HCT116 (cell line): ENCODE measurements at regions not wholly inside any gene's neighbourhood (a gene's known extent, or its start where the extent isn't known, plus 50 kb on each side); places are given as distances from the start of the nearest gene placed in this dataset.
A peak's percentile ranks its signal among the peaks of the same experiment; 100 is the strongest.
"Not testable (repeated sequence)": the region's sequence is repeated elsewhere in the genome, so short reads cannot be mapped to it uniquely, and the experiment has no call there.

Experiments
- ATAC-seq: fragments of 200-7000 bp; cut with Tn5 transposase; 2 replicates; pipeline ENCODE4 v1.9.1; 2020; ENCODE audit warnings: mild to moderate bottlenecking, moderate library complexity
- BruUV-seq: library from RNA; stranded (reverse); fragments of 400-500 nt; replicated peaks from 2 replicates; lab custom pipeline; 2021; lab: Mats Ljungman, UMichigan
- CTCF ChIA-PET: fragments of 300-600 bp; sonication (Branson Sonifier 250); formaldehyde crosslinking; loops from one replicate; lab custom pipeline; 2021; ENCODE audit warnings: antibody characterized with exemption; lab: Charles Lee
- POLR2A ChIA-PET: fragments of 300-600, 350-600 bp; sonication (Branson Sonifier 250); formaldehyde crosslinking; loops from one replicate; lab custom pipeline; 2021; ENCODE audit warnings: antibody characterized with exemption; lab: Charles Lee
- RAD21 ChIA-PET, 2 experiments: fragments of 300-600 bp; sonication (Branson Sonifier 250); formaldehyde crosslinking; loops; one replicate each; lab custom pipeline; 2023; ENCODE audit warnings: low total read pairs in 2 of 2; ENCODE audit not compliant: uncharacterized antibody in 2 of 2, unreplicated experiment in 2 of 2, low non-redundant PET in 1 of 2; lab: Charles Lee
- DNase-seq: peaks from one replicate; pipeline ENCODE4 v3.0.0-alpha.2; 2010; ENCODE audit warnings: low read depth, low spot score
- H2AFZ ChIP-seq: fragments of 200-600 bp; shearing (Covaris generic), sonication (generic); 2 replicates; pipeline ENCODE4 v1.6.1; 2017; ENCODE audit warnings: low read depth, mixed run types, mixed read lengths, antibody characterized with exemption, low read length; ENCODE audit not compliant: poor library complexity, severe bottlenecking
- H3K27ac ChIP-seq: 2 replicates; pipeline ENCODE4 v1.5.1; 2012; ENCODE audit warnings: low read depth, low read length
- H3K27me3 ChIP-seq: fragments of 200-600 bp; sonication (generic); 2 replicates; pipeline ENCODE4 v1.6.1; 2016; ENCODE audit warnings: mixed run types, low read length, mixed read lengths; ENCODE audit not compliant: insufficient read depth
- H3K36me3 ChIP-seq, 2 experiments: fragments of 200-500 bp in 1 of 2; fragments of 200-600 bp in 1 of 2; sonication (Bioruptor generic) in 1 of 2; sonication (generic) in 1 of 2; 2 replicates each; pipeline versions ENCODE4 v1.5.1 to v1.6.1; 2014 to 2016; ENCODE audit warnings: low read length in 2 of 2, inconsistent platforms in 1 of 2, mixed read lengths in 1 of 2, mixed run types in 1 of 2; ENCODE audit not compliant: insufficient read depth in 2 of 2, control insufficient read depth in 1 of 2
- H3K4me1 ChIP-seq, 2 experiments: fragments of 200-600 bp in 1 of 2; sonication (generic) in 1 of 2; 2 replicates each; pipeline versions ENCODE4 v1.5.1 to v1.6.1; 2012 to 2017; ENCODE audit warnings: low read length in 2 of 2, inconsistent platforms in 1 of 2, mild to moderate bottlenecking in 1 of 2, mixed read lengths in 1 of 2, mixed run types in 1 of 2, moderate library complexity in 1 of 2; ENCODE audit not compliant: insufficient read depth in 2 of 2, control insufficient read depth in 1 of 2
- H3K4me2 ChIP-seq: fragments of 200-600 bp; sonication (generic); 2 replicates; pipeline ENCODE4 v1.6.1; 2017; ENCODE audit warnings: mixed run types, low read length, mixed read lengths
- H3K4me3 ChIP-seq, 2 experiments: fragments of 200-600 bp in 1 of 2; sonication (generic) in 1 of 2; replicated peaks in 1 of 2; 2 replicates each; pipeline ENCODE4 v1.5.1; 2011 to 2016; ENCODE audit warnings: low read length in 2 of 2, control low read depth in 1 of 2, low read depth in 1 of 2, mild to moderate bottlenecking in 1 of 2, mixed read lengths in 1 of 2, mixed run types in 1 of 2
- H3K79me2 ChIP-seq: fragments of 200-600 bp; sonication (generic); 2 replicates; pipeline ENCODE4 v1.6.1; 2017; ENCODE audit warnings: mild to moderate bottlenecking, mixed run types, low read length, moderate library complexity, mixed read lengths; ENCODE audit not compliant: insufficient read depth
- H3K9ac ChIP-seq: fragments of 200-600 bp; sonication (generic); 2 replicates; pipeline ENCODE4 v1.6.1; 2016; ENCODE audit warnings: low read length, mixed read lengths
- H3K9me2 ChIP-seq: fragments of 200-600 bp; sonication (generic), shearing (Covaris generic); 2 replicates; pipeline ENCODE4 v1.6.1; 2017; ENCODE audit warnings: mixed run types, mild to moderate bottlenecking, moderate library complexity; ENCODE audit not compliant: insufficient read depth
- H3K9me3 ChIP-seq, 2 experiments: fragments of 200-500 bp in 1 of 2; fragments of 200-600 bp in 1 of 2; sonication (Bioruptor generic) in 1 of 2; sonication (generic) in 1 of 2; 2 replicates each; pipeline ENCODE4 v1.6.1; 2014 to 2017; ENCODE audit warnings: low read length in 2 of 2, mixed read lengths in 2 of 2, inconsistent platforms in 1 of 2, low read depth in 1 of 2, mild to moderate bottlenecking in 1 of 2, mixed run types in 1 of 2, moderate library complexity in 1 of 2; ENCODE audit not compliant: control insufficient read depth in 1 of 2, insufficient read depth in 1 of 2
- H4K20me1 ChIP-seq: fragments of 200-600 bp; sonication (generic), shearing (Covaris generic); 2 replicates; pipeline ENCODE4 v1.6.1; 2017; ENCODE audit warnings: mixed run types, mild to moderate bottlenecking, moderate library complexity; ENCODE audit not compliant: insufficient read depth
- RAD21 ChIP-seq: IDR thresholded peaks from 2 replicates; pipeline ENCODE4 v1.6.1; 2012; ENCODE audit warnings: low read depth, mild to moderate bottlenecking
- SRF ChIP-seq: IDR thresholded peaks from 2 replicates; pipeline ENCODE4 v1.6.1; 2012; ENCODE audit warnings: low read depth
- TCF7L2 ChIP-seq: IDR thresholded peaks from 2 replicates; pipeline ENCODE4 v1.7.0; 2011; ENCODE audit warnings: borderline replicate concordance, inconsistent platforms; ENCODE audit not compliant: insufficient read depth, insufficient read length; ENCODE audit errors: extremely low read depth
- intact Hi-C: fragments of 100-400 bp; cut with micrococcal nuclease; formaldehyde crosslinking; loops from 2 replicates; pipeline ENCODE4 v1.10.0; 2022
- TF ChIP-seq, protein P1 (sequence below): IDR thresholded peaks from 2 replicates; pipeline ENCODE4 v1.6.1; 2012

DNA sequence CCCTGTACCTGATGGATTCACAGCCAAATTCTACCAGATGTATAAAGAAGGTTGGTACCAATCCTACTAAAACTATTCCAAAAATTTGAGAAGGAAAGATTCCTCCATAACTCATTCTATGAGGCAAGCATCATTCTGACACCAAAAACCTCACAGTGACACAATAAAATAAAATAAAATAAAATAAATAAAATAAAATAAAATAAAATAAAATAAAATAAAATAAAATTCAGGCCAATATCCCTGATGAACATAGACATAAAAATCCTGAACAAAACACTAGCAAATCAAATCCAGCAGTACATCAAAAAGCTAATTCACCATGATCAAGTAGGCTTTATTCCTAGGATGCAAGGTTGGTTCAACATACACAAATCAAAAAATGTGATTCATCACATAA lies 108.1 kb downstream of the PROX1 start:
- H2AFZ ChIP-seq, H3K9ac ChIP-seq, BruUV-seq, H3K27me3 ChIP-seq, H3K9me3 ChIP-seq, H3K27ac ChIP-seq, DNase-seq, POLR2A ChIA-PET, H3K36me3 ChIP-seq, H4K20me1 ChIP-seq, H3K4me2 ChIP-seq, RAD21 ChIA-PET, ATAC-seq, H3K4me1 ChIP-seq, H3K79me2 ChIP-seq, H3K4me3 ChIP-seq, CTCF ChIA-PET, intact Hi-C loops, H3K9me2 ChIP-seq: not testable (repeated sequence)

DNA sequence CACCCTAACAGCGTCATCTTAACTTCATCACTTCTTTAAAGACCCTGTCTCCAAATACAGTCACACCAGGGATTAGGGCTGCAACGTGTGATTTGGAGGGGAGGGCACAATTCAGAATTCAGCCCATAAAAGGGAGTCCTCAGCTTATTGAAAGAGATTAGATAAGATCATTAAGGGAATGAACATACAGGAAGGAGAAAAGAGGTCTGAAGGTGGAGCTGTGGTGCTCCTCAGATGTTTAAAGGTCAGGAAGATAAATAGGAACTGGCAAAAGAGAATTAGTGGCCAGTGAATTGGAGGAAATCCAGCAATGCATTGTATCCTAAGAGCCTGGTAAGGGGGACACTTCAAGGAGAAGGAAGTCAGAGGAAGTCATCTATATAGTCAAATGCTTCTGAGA lies 113.5 kb downstream of the PROX1 start:
- ATAC-seq: peak; percentile 43; the same call in 1 of the 2 replicates
- POLR2A ChIA-PET: no interaction called here
- RAD21 ChIA-PET: no interaction called here
- peak overlapping the region; percentile 74 for H2AFZ ChIP-seq
- peak overlapping the region; percentile 72; the same call in 1 of the 2 replicates for H3K27ac ChIP-seq
- no TSS peak for BruUV-seq
- H3K27me3 ChIP-seq: no peaks in the 10 kb centered on the region
- H3K9me3 ChIP-seq: no peaks in the 10 kb centered on the region
- no peaks in the 10 kb centered on the region for H3K9me2 ChIP-seq
- no peak overlapping the region for H3K4me3 ChIP-seq
- no peaks in the 10 kb centered on the region for H3K36me3 ChIP-seq
- H3K79me2 ChIP-seq: no peaks in the 10 kb centered on the region
- DNase-seq: no peak
- H3K4me2 ChIP-seq: peak overlapping the region; percentile 60
- intact Hi-C loops: no loop called here
- H4K20me1 ChIP-seq: no peaks in the 10 kb centered on the region
- CTCF ChIA-PET: interaction anchor here (1.0 kb wide), 1 partner anchor 231 kb away, joined by 3 read pairs; no protein-coding TSS in a partner anchor
- no peak overlapping the region for H3K9ac ChIP-seq
- peak; percentile 65 for TF ChIP-seq TCF7L2
- TF ChIP-seq, protein P1, sequence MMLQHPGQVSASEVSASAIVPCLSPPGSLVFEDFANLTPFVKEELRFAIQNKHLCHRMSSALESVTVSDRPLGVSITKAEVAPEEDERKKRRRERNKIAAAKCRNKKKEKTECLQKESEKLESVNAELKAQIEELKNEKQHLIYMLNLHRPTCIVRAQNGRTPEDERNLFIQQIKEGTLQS: no peak; the same call in 1 of the 2 replicates
- TF ChIP-seq SRF: peak; percentile 55; the same call in 1 of the 2 replicates
- TF ChIP-seq RAD21: peak; percentile 27
- H3K4me1 ChIP-seq: peaks cover 29 to 40% of the 10 kb centered on the region in 2 experiments
